ENCODE measurements at regions not wholly inside any gene's neighbourhood (a gene's known extent, or its start where the extent isn't known, plus 50 kb on each side); places are given as distances from the start of the nearest gene placed in this dataset.

DNA sequence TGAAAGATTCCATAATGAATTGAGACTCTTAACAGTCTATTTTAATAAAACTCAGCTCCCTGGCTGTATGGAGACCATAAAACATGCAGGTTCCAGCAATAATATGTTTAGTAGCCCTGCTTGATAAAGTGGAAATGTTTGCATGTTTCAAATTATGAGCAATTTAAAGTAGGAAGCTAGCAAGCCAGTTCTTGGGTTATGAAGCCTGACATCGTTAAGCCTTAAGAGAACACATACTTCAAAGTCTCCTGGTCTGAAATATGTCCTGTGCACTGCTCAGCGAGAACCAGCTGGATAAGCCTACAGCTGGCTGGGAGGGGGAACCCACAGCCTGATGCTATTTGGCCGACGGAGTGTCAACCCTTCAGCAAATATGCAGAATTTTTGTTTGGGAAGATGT, 140.3 kb downstream of the SALL1 start:
- TF ChIP-seq, protein P1, sequence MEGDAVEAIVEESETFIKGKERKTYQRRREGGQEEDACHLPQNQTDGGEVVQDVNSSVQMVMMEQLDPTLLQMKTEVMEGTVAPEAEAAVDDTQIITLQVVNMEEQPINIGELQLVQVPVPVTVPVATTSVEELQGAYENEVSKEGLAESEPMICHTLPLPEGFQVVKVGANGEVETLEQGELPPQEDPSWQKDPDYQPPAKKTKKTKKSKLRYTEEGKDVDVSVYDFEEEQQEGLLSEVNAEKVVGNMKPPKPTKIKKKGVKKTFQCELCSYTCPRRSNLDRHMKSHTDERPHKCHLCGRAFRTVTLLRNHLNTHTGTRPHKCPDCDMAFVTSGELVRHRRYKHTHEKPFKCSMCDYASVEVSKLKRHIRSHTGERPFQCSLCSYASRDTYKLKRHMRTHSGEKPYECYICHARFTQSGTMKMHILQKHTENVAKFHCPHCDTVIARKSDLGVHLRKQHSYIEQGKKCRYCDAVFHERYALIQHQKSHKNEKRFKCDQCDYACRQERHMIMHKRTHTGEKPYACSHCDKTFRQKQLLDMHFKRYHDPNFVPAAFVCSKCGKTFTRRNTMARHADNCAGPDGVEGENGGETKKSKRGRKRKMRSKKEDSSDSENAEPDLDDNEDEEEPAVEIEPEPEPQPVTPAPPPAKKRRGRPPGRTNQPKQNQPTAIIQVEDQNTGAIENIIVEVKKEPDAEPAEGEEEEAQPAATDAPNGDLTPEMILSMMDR (IDR thresholded peaks at IDR 0.05; ENCODE audit: low read depth, low read length, missing control alignments), result no peak

DNA sequence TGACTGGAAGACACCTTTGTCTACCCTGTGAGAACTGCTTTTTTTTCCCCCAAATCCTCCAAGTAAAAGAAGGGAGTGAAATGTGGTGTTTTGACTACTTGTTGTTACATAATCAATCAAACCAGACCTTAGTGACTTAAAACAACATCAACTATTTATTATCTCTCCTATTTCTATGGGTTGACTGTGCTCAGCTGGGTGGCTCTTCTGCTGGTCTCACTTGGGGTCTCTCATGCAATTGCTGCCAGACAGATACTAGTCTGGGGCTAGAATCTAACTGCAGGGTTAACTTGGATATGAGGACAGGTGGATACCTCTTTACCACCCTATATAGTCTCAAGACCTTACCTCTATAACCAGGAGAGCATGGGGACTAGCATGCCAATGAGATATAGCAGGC, 141.3 kb downstream of the SALL1 start:
- H3K4me3 ChIP-seq (replicated peaks; ENCODE audit: low read depth, low read length), result no peak overlapping the region
- no peak for DNase-seq (ENCODE audit: extremely low read depth, low read depth)

More for the DNA sequence above, 140.3 kb downstream of the SALL1 start:
- no peak for DNase-seq (ENCODE audit: extremely low read depth, low read depth)
- no peak overlapping the region for H3K4me3 ChIP-seq (replicated peaks; ENCODE audit: low read depth, low read length)

DNA sequence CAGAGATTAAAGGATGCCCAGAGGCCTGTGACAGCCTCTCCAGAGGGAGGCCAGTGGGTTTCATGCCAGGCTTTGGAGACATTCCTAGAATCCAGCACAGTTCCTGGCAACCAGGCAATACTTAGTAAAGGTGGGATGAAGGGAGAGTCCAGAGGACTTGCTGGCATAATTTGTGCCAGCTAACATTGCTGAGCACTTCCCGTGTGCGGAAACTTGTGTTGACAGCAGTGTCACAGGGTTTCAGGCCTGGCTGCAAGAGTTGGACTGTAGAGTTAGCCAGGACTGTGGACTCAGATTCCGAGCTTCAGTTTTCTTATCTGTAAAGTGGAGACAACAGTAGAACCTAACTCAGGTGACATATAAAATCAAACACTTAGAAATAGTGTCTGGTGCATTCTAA, 141.7 kb downstream of the SALL1 start:
- DNase-seq (ENCODE audit: extremely low read depth, low read depth), result no peak
- TF ChIP-seq, protein P1 (IDR thresholded peaks at IDR 0.05; ENCODE audit: low read depth, low read length, missing control alignments), result no peak

More for the DNA sequence above, 141.3 kb downstream of the SALL1 start:
- TF ChIP-seq, protein P1 (IDR thresholded peaks at IDR 0.05; ENCODE audit: low read depth, low read length, missing control alignments), result no peak

DNA sequence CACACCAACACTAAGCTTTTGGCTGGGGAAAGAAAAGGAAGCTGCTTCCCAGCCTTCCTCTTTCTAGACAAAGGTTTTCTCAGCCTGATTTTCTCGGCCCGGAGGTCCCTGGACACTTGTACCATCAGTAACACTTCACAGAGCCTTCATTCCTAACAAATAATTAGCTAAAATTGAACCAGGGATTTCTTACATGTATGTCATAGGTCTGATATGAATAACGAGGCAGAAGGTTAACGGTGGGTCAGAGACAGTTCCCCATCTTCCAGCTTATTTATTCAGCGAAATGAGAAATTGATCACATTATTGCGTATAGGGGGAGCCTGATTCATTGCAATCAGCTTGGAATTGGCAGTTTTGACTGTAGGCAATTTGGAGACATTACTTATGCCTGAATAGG, 142.5 kb downstream of the SALL1 start:
- TF ChIP-seq, protein P1 (IDR thresholded peaks at IDR 0.05; ENCODE audit: low read depth, low read length, missing control alignments), result no peak
- no peak overlapping the region for H3K4me3 ChIP-seq (replicated peaks; ENCODE audit: low read depth, low read length)
- DNase-seq (ENCODE audit: extremely low read depth, low read depth), result no peak

More for the DNA sequence above, 141.7 kb downstream of the SALL1 start:
- H3K4me3 ChIP-seq (replicated peaks; ENCODE audit: low read depth, low read length), result no peak overlapping the region

DNA sequence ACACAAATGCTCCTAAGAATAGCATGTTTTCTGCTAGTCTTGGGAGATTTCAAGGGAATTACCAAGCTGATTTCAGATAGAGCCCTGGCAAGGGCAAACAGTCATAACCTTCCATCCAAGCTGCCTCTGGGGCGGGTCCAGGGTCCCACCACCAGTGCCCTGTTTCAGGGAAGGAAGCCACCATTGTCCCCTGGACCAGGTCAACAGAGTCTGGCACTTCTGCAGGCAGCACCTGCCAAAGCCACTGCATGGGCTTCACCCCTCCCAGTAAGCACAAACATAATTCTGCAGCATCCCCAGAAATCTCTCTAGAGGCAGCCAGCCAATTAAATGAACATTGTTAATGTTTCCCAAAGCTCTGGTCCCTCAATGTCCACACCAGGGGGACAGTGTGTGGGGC, 143.0 kb downstream of the SALL1 start:
- no peak for DNase-seq (ENCODE audit: extremely low read depth, low read depth)
- H3K4me3 ChIP-seq (replicated peaks; ENCODE audit: low read depth, low read length), result no peak overlapping the region
- TF ChIP-seq, protein P1 (IDR thresholded peaks at IDR 0.05; ENCODE audit: low read depth, low read length, missing control alignments), result no peak

DNA sequence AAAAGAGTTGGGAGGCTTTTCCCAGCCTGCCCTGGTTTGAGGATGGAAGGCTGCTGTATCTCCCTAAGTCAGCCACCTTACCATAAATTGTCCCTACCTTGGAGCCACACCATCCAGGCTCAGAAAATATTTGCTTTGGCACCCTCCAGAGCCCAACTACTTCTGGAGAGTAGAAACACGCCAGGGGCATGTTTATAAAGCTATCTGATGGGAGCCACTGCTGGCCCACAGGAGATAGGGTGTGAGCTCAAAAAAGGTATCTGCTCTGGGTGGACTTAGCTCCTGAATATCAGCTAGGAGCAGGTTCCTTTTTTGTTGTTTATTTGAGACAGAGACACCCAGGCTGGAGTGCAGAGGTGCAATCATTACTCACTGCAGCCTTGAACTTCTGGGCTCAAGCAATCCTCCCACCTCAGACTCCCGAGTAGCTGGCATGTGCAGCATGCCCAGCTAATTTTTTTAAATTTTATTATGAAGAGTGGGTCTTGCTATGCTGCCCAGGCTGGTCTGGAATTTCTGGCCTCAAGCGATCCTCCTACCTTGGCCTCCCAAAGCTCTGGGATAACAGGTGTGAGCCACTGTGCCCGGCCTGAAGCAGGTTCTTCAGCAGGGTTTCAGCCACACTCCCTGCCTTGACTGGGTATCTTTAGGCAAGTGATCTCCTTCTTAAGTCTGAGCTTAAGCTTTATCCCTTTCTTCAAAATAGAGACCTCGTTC, 147.1 kb downstream of the SALL1 start:
- no peak overlapping the region for H3K4me3 ChIP-seq (replicated peaks; ENCODE audit: low read depth, low read length)
- TF ChIP-seq, protein P1 (IDR thresholded peaks at IDR 0.05; ENCODE audit: low read depth, low read length, missing control alignments), result no peak
- DNase-seq (ENCODE audit: extremely low read depth, low read depth), result no peak
